Fibroblast of skin of abdomen (primary cell): ENCODE measurements at regions not wholly inside any gene's neighbourhood (a gene's known extent, or its start where the extent isn't known, plus 50 kb on each side); places are given as distances from the start of the nearest gene placed in this dataset.
"Not testable (repeated sequence)": the region's sequence is repeated elsewhere in the genome, so short reads cannot be mapped to it uniquely, and the experiment has no call there.

Experiments used
- DNase-seq: peaks from one replicate; pipeline ENCODE4 v3.0.0-alpha.2; 2013

- no peak for DNase-seq
These were observed 532.1 kb upstream of the B3GAT1 start for GRCh38 chr11:134944131-134944530.

- DNase-seq, result no peak
These were observed 531.5 kb upstream of the B3GAT1 start for GRCh38 chr11:134943544-134943943.

- DNase-seq, result no peak
These were observed 530.6 kb upstream of the B3GAT1 start for GRCh38 chr11:134942681-134943080.

GRCh38 chr11:134941936-134942600 lies 530.0 kb upstream of the B3GAT1 start:
- DNase-seq, result peak; percentile 16

GRCh38 chr11:134941326-134941725 lies 529.3 kb upstream of the B3GAT1 start:
- no peak for DNase-seq

- DNase-seq, result no peak
These were observed 528.5 kb upstream of the B3GAT1 start for GRCh38 chr11:134940441-134941126.

- no peak for DNase-seq
These were observed 527.9 kb upstream of the B3GAT1 start for GRCh38 chr11:134939905-134940304.

- DNase-seq, result no peak
These were observed 527.0 kb upstream of the B3GAT1 start for GRCh38 chr11:134939031-134939430.

GRCh38 chr11:134938212-134938611 lies 526.2 kb upstream of the B3GAT1 start:
- no peak for DNase-seq

GRCh38 chr11:134937193-134937592 lies 525.2 kb upstream of the B3GAT1 start:
- not testable (repeated sequence) for DNase-seq

- DNase-seq, result no peak
These were observed 520.7 kb upstream of the B3GAT1 start for GRCh38 chr11:134932761-134933160.

GRCh38 chr11:134925432-134925831 lies 513.4 kb upstream of the B3GAT1 start:
- DNase-seq, result no peak

GRCh38 chr11:134923441-134923840 lies 511.4 kb upstream of the B3GAT1 start:
- DNase-seq, result no peak

GRCh38 chr11:134921938-134922337 lies 509.9 kb upstream of the B3GAT1 start:
- no peak for DNase-seq

- DNase-seq, result no peak
These were observed 509.0 kb upstream of the B3GAT1 start for GRCh38 chr11:134920851-134921608.

- no peak for DNase-seq
These were observed 504.6 kb upstream of the B3GAT1 start for GRCh38 chr11:134916421-134917213.

GRCh38 chr11:134915881-134916280 lies 503.8 kb upstream of the B3GAT1 start:
- no peak for DNase-seq

GRCh38 chr11:134915212-134915611 lies 503.2 kb upstream of the B3GAT1 start:
- no peak for DNase-seq

- no peak for DNase-seq
These were observed 502.1 kb upstream of the B3GAT1 start for GRCh38 chr11:134913999-134914590.

GRCh38 chr11:134913391-134913790 lies 501.3 kb upstream of the B3GAT1 start:
- DNase-seq, result no peak

- no peak for DNase-seq
These were observed 499.6 kb upstream of the B3GAT1 start for GRCh38 chr11:134911514-134912180.

- DNase-seq, result no peak
These were observed 496.5 kb upstream of the B3GAT1 start for GRCh38 chr11:134908583-134908982.
